ENCODE measurements at regions not wholly inside any gene's neighbourhood (a gene's known extent, or its start where the extent isn't known, plus 50 kb on each side); places are given as distances from the start of the nearest gene placed in this dataset.

DNA sequence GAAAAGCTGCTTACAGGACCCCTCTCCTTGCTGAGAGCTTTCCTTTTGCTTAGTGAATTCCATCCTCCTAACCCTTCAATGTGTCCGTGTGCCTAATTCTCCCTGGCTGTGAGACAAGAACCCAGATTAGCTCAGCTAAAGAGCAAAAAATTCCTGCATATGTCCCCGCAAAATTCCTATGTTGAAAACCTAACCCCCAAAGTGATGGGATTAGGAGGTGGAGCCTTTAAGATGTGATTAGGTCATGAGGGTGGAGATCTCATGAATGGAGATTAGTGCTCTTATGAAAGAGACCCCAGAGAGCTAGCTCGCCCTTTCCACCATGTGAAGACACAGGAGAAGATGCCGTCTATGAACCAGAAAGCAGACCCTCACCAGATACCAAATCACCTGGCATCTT lies 503.0 kb upstream of the DIAPH2 start:
- Histone ChIP-seq H3K36me3 (no peaks in the 10 kb centered on the region), H3K27me3 (no peaks in the 10 kb centered on the region), H3K4me3 (replicated peaks in 1 of 3) (no peak overlapping the region), H3K9me3 (no peaks in the 10 kb centered on the region), H3K27ac (no peak overlapping the region), H3K4me1 (no peaks in the 10 kb centered on the region)
- intact Hi-C loops (cut with DNase I): no loop called here
- no peak for DNase-seq
- 67 to 77% methylated on average over 4 of the region's 4 CpGs for WGBS, 2 donors
- no peak for TF ChIP-seq POLR2A (IDR thresholded peaks at IDR 0.05)
- TF ChIP-seq, protein P1, sequence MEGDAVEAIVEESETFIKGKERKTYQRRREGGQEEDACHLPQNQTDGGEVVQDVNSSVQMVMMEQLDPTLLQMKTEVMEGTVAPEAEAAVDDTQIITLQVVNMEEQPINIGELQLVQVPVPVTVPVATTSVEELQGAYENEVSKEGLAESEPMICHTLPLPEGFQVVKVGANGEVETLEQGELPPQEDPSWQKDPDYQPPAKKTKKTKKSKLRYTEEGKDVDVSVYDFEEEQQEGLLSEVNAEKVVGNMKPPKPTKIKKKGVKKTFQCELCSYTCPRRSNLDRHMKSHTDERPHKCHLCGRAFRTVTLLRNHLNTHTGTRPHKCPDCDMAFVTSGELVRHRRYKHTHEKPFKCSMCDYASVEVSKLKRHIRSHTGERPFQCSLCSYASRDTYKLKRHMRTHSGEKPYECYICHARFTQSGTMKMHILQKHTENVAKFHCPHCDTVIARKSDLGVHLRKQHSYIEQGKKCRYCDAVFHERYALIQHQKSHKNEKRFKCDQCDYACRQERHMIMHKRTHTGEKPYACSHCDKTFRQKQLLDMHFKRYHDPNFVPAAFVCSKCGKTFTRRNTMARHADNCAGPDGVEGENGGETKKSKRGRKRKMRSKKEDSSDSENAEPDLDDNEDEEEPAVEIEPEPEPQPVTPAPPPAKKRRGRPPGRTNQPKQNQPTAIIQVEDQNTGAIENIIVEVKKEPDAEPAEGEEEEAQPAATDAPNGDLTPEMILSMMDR (IDR thresholded peaks at IDR 0.05): no peak

DNA sequence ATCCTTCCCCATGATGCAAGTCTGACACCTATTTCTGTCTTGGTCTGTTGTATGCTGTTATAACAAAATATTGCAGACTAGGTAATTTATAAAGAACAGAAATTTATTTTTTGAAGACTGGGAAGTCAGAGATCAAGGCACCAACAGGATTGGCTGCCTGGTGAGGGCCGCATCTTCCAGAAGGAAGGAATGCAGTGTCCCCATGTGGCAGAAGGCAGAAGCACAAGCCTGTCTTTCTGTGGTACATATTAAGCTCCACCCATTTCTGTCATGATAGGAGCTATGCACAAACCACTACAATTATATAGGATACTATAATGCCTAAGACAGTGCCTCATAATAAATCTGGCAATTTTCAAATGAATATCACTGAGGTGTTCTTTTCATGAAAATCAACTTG lies 502.3 kb upstream of the DIAPH2 start:
- no peaks in the 10 kb centered on the region for H3K9me3 ChIP-seq
- no peak for DNase-seq
- no peaks in the 10 kb centered on the region for H3K4me1 ChIP-seq
- H3K4me3 ChIP-seq (replicated peaks in 1 of 3): no peak overlapping the region
- H3K27ac ChIP-seq: no peak overlapping the region
- WGBS, 2 donors: 50 to 53% methylated on average over 1 of the region's 1 CpG
- H3K27me3 ChIP-seq: no peaks in the 10 kb centered on the region
- TF ChIP-seq POLR2A (IDR thresholded peaks at IDR 0.05): no peak
- TF ChIP-seq, protein P1 (IDR thresholded peaks at IDR 0.05): peak in 1 of 6 experiments; percentile 7
- intact Hi-C loops (cut with DNase I): no loop called here
- no peaks in the 10 kb centered on the region for H3K36me3 ChIP-seq

DNA sequence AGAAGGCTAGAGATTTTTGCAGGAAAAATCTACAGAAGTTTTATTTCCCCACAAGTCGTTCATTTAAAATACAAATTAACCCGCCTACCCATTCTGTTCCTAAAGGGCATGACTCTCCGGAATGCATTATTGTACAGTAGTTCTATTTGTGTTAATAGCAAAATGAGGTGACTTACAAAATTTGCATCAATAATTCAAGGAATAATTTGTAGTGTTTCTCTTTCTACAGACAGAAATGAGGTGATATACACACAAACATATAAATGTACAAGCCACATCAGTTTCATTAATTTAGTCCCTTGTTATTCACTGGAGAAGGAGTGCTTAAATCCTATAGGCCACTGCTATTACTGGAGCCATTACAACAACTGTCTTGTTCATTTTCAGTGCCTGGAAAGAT lies 501.3 kb upstream of the DIAPH2 start:
- Histone ChIP-seq H3K4me3 (replicated peaks in 1 of 3) (no peak overlapping the region), H3K36me3 (no peaks in the 10 kb centered on the region), H3K27ac (no peak overlapping the region), H3K4me1 (no peaks in the 10 kb centered on the region), H3K9me3 (no peaks in the 10 kb centered on the region), H3K27me3 (no peaks in the 10 kb centered on the region)
- intact Hi-C loops (cut with DNase I): no loop called here
- 84 to 88% methylated on average over 3 of the region's 3 CpGs for WGBS, 2 donors
- TF ChIP-seq, protein P1 (IDR thresholded peaks at IDR 0.05): no peak
- no peak for TF ChIP-seq POLR2A (IDR thresholded peaks at IDR 0.05)
- no peak for DNase-seq

DNA sequence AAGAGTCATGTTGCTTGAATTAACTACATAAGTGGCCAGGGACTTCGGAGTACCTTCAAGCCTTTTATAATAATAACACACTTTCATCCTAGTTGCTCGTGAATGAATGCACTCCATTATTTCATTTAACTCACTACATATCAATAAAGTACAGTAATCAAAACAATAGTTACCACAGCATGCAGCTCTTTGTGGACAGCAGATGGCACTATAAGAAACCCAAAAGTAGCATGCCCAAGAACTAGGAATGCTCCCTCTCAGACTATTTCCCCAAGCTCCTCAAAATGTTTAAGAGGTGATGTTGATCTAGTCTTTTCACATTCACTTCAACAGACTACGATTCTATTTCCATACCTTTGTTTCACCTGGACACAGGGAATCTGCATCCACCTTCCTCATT lies 500.8 kb upstream of the DIAPH2 start:
- TF ChIP-seq, protein P1 (IDR thresholded peaks at IDR 0.05): no peak
- no peak for TF ChIP-seq POLR2A (IDR thresholded peaks at IDR 0.05)
- no peaks in the 10 kb centered on the region for H3K9me3 ChIP-seq
- H3K27ac ChIP-seq: no peak overlapping the region
- no peak for DNase-seq
- 7 to 27% methylated on average over 3 of the region's 3 CpGs for WGBS, 2 donors
- intact Hi-C loops (cut with DNase I): no loop called here
- no peaks in the 10 kb centered on the region for H3K36me3 ChIP-seq
- H3K4me3 ChIP-seq (replicated peaks in 1 of 3): no peak overlapping the region
- no peaks in the 10 kb centered on the region for H3K4me1 ChIP-seq
- no peaks in the 10 kb centered on the region for H3K27me3 ChIP-seq

DNA sequence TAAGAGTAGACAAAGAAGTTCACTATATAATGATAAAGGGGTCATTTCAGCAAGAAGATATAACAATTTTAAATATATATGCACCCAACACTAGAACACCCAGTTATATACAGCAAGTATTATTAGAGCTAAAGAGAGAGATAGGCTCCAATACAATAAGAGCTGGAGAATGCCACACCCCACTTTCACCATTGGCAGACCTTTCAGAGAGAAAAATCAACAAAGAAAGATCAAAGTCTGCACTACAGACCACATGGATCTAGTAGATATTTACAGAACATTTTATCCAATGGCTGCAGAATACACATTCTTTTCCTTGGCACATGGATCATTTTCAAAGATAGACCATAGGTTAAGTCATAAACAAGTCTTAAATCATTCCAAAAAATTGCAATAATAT lies 479.7 kb upstream of the DIAPH2 start:
- intact Hi-C loops (cut with DNase I): no loop called here
- no peaks in the 10 kb centered on the region for H3K9me3 ChIP-seq
- no peaks in the 10 kb centered on the region for H3K36me3 ChIP-seq
- H3K4me3 ChIP-seq (replicated peaks in 1 of 3): no peak overlapping the region
- DNase-seq: no peak
- H3K27ac ChIP-seq: no peak overlapping the region
- H3K4me1 ChIP-seq: no peaks in the 10 kb centered on the region
- TF ChIP-seq, protein P1 (IDR thresholded peaks at IDR 0.05): no peak
- no peak for TF ChIP-seq POLR2A (IDR thresholded peaks at IDR 0.05)
- no peaks in the 10 kb centered on the region for H3K27me3 ChIP-seq
